Aorta (tissue), 5 donors: ENCODE measurements at regions not wholly inside any gene's neighbourhood (a gene's known extent, or its start where the extent isn't known, plus 50 kb on each side); places are given as distances from the start of the nearest gene placed in this dataset.
"Not testable (repeated sequence)": the region's sequence is repeated elsewhere in the genome, so short reads cannot be mapped to it uniquely, and the experiment has no call there.

Source experiments
- ATAC-seq: fragments of 200-7000 bp; cut with Tn5 transposase; one replicate; pipeline ENCODE4 v1.9.1; 2022; ENCODE audit warnings: moderate library complexity; ENCODE audit not compliant: low FRiP score
- DNase-seq, 2 donors: peaks; one replicate each; pipeline ENCODE4 v3.0.0-alpha.2; 2020
- H3K27ac ChIP-seq, 2 donors: one replicate each; pipeline ENCODE4 v1.5.1; 2013; ENCODE audit warnings: low read length in 2 of 2, mild to moderate bottlenecking in 2 of 2, moderate library complexity in 2 of 2, control low read depth in 1 of 2, inconsistent platforms in 1 of 2, low read depth in 1 of 2
- H3K27me3 ChIP-seq, 2 donors: one replicate each; pipeline ENCODE4 v1.6.1; 2013; ENCODE audit warnings: control low read depth in 1 of 2, low read length in 1 of 2, mild to moderate bottlenecking in 1 of 2, moderate library complexity in 1 of 2; ENCODE audit not compliant: insufficient read depth in 2 of 2, control insufficient read depth in 1 of 2
- H3K36me3 ChIP-seq, 2 donors: one replicate each; pipeline ENCODE4 v1.6.1; 2013; ENCODE audit warnings: control low read depth in 1 of 2, low read length in 1 of 2, mild to moderate bottlenecking in 1 of 2; ENCODE audit not compliant: insufficient read depth in 2 of 2, control insufficient read depth in 1 of 2
- H3K4me1 ChIP-seq, 2 donors: one replicate each; pipeline ENCODE4 v1.6.1; 2013; ENCODE audit warnings: low read length in 2 of 2, control low read depth in 1 of 2, mild to moderate bottlenecking in 1 of 2, moderate library complexity in 1 of 2; ENCODE audit not compliant: insufficient read depth in 2 of 2, control insufficient read depth in 1 of 2
- H3K4me3 ChIP-seq, 2 donors: one replicate each; pipeline ENCODE4 v1.5.1; 2013; ENCODE audit warnings: low read length in 2 of 2, control low read depth in 1 of 2, mild to moderate bottlenecking in 1 of 2
- H3K9me3 ChIP-seq: one replicate; pipeline ENCODE4 v1.6.1; 2013; ENCODE audit warnings: mild to moderate bottlenecking, low read length; ENCODE audit not compliant: control insufficient read depth
- WGBS, 2 donors: extraction: QIAGEN DNeasy Blood & Tissue Kit; methylation state at CpG; one replicate each; pipeline ENCODE4 v1.1.7; 2013; 5-methylcytosine and 5-hydroxymethylcytosine counted together
- intact Hi-C, 2 donors: fragments of 100-400 bp; cut with DNase I; formaldehyde crosslinking; loops; one replicate each; pipeline versions ENCODE4 v1.14.2 to v1.15.0; 2022
- donor health status: healthy with polysubstance abuse.
- donor health status: Bipolar disorder and iron deficiency.
- donor health status: DM: no; HTN: no; CAD: no.
- donor health status: DM: no; HTN: no; CAD: no.
- donor health status: DM: yes; HTN: yes; CAD: no.

GRCh38 chr12:34226044-34226443 is 203.7 kb downstream of the ALG10 start:
- H3K27me3 ChIP-seq, DNase-seq, H3K4me3 ChIP-seq, H3K4me1 ChIP-seq, H3K36me3 ChIP-seq, ATAC-seq, H3K9me3 ChIP-seq, intact Hi-C loops, H3K27ac ChIP-seq: not testable (repeated sequence)

- intact Hi-C loops, H3K4me1 ChIP-seq, H3K27me3 ChIP-seq, H3K36me3 ChIP-seq, H3K4me3 ChIP-seq, ATAC-seq, H3K27ac ChIP-seq, DNase-seq, H3K9me3 ChIP-seq: not testable (repeated sequence)
- WGBS, 2 donors, result 52 to 58% methylated on average over 3 of the region's 3 CpGs
Measured at GRCh38 chr12:34228046-34228445, 205.8 kb downstream of the ALG10 start.

- H3K4me3 ChIP-seq, H3K36me3 ChIP-seq, H3K27me3 ChIP-seq, H3K27ac ChIP-seq, intact Hi-C loops, ATAC-seq, H3K4me1 ChIP-seq, H3K9me3 ChIP-seq, DNase-seq: not testable (repeated sequence)
- 84 to 87% methylated on average over 2 of the region's 2 CpGs for WGBS, 2 donors
Measured at GRCh38 chr12:34229033-34229432, 206.7 kb downstream of the ALG10 start.

DNA sequence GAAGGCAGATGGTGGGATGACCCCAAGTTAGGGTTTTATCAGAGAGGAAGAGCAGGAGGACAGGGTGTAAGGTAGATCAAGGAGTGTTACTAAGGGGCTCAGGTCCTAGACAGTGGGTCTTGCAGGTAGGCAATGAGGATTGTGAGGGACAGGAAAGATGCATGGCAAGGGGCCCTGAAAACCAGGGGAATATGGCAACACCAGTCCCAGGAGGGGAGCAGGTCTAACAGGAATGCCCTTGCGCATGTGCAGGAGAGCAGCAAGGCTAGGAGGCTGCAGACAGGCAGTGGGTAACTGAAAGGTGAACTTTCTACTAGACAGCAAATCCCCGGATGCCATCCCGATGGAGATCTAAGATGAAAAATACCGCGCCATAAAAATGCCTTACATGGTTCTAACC is 211.3 kb downstream of the ALG10 start:
- DNase-seq (no peak), ATAC-seq (no peak)
- no peak overlapping the region for H3K27ac ChIP-seq
- H3K4me3 ChIP-seq, result no peak overlapping the region
- WGBS, 2 donors, result 88 to 92% methylated on average over 5 of the region's 5 CpGs
- H3K4me1 ChIP-seq, result no peaks in the 10 kb centered on the region
- H3K9me3 ChIP-seq, result peaks cover 1% of the 10 kb centered on the region
- no peaks in the 10 kb centered on the region for H3K36me3 ChIP-seq
- intact Hi-C loops, result no loop called here
- H3K27me3 ChIP-seq, result no peaks in the 10 kb centered on the region

- H3K4me3 ChIP-seq, result no peak overlapping the region
- ATAC-seq (no peak), DNase-seq (no peak)
- H3K27me3 ChIP-seq, result no peaks in the 10 kb centered on the region
- intact Hi-C loops, result no loop called here
- no peak overlapping the region for H3K27ac ChIP-seq
- H3K36me3 ChIP-seq, result no peaks in the 10 kb centered on the region
- H3K4me1 ChIP-seq, result no peaks in the 10 kb centered on the region
- peaks cover 1% of the 10 kb centered on the region for H3K9me3 ChIP-seq
- WGBS, 2 donors, result 67 to 81% methylated on average over 3 of the region's 3 CpGs
Measured at GRCh38 chr12:34236073-34236472, 213.8 kb downstream of the ALG10 start.

DNA sequence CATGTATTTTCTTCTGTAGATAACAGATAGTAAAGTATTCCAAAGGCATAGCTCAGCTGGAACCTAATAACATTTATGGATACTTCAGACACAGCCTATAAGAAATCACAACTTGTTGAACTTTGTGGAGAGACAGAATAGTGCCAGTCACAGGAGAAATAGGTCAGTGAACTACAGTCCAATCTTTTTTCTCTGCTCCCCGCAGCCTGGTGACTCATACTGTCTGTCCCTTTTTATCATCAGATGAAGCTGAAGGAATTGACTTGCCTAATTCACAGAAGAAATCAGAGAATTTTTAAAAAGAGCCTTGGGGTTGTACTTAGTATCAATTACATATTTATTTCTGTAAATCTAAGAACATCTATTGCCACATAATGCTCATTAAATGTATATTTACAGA is 222.3 kb downstream of the ALG10 start:
- DNase-seq (no peak), ATAC-seq (no peak)
- Histone ChIP-seq H3K4me1 (no peaks in the 10 kb centered on the region), H3K27me3 (no peaks in the 10 kb centered on the region), H3K4me3 (no peak overlapping the region), H3K27ac (no peak overlapping the region), H3K9me3 (peaks cover 1% of the 10 kb centered on the region), H3K36me3 (no peaks in the 10 kb centered on the region)
- intact Hi-C loops, result no loop called here
- 65 to 76% methylated on average over 1 of the region's 1 CpG for whole genome bisulfite sequencing, 2 donors

DNA sequence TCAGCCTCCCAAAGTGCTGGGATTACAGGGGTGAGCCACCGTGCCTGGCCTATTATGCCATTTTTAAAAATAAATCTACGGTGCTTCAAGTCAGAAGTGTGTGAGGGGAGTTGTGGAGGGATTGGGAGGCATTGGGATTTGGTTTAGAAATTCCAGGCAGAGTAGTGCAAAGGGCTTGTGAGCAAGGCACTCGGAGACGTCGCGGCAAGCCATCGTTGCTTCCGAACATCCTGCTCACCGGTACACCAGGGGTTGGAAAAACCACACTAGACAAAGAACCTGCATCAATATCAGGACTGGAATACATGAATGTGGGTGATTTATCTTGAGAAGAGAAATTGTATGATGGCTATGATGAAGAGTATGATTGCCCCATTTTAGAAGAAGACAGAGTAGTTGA is 227.0 kb downstream of the ALG10 start:
- no peak overlapping the region for H3K27ac ChIP-seq
- H3K27me3 ChIP-seq, result no peaks in the 10 kb centered on the region
- H3K4me3 ChIP-seq, result no peak overlapping the region
- 91 to 93% methylated on average over 9 of the region's 9 CpGs for WGBS, 2 donors
- H3K9me3 ChIP-seq, result no peaks in the 10 kb centered on the region
- no peaks in the 10 kb centered on the region for H3K4me1 ChIP-seq
- ATAC-seq, result no peak
- no peak for DNase-seq
- no peaks in the 10 kb centered on the region for H3K36me3 ChIP-seq
- intact Hi-C loops, result no loop called here

- H3K4me1 ChIP-seq, H3K27ac ChIP-seq, ATAC-seq, DNase-seq, H3K27me3 ChIP-seq, H3K9me3 ChIP-seq, intact Hi-C loops, H3K36me3 ChIP-seq, H3K4me3 ChIP-seq: not testable (repeated sequence)
- 88 to 90% methylated on average over 4 of the region's 4 CpGs for WGBS, 2 donors
Measured at GRCh38 chr12:34251879-34252278, 229.6 kb downstream of the ALG10 start.

GRCh38 chr12:34253674-34254073 is 231.4 kb downstream of the ALG10 start:
- no peaks in the 10 kb centered on the region for H3K27me3 ChIP-seq
- H3K4me3 ChIP-seq, result no peak overlapping the region
- WGBS, 2 donors, result 67 to 69% methylated on average over 4 of the region's 4 CpGs
- H3K36me3 ChIP-seq, result no peaks in the 10 kb centered on the region
- peaks cover 1% of the 10 kb centered on the region for H3K9me3 ChIP-seq
- ATAC-seq, result no peak
- no peaks in the 10 kb centered on the region for H3K4me1 ChIP-seq
- H3K27ac ChIP-seq, result no peak overlapping the region
- intact Hi-C loops, result no loop called here
- DNase-seq, result no peak
